Neural cell (in vitro differentiated cells): ENCODE measurements at regions not wholly inside any gene's neighbourhood (a gene's known extent, or its start where the extent isn't known, plus 50 kb on each side); places are given as distances from the start of the nearest gene placed in this dataset.

Source experiments
- EP300 ChIP-seq: fragments of 450-650 bp; conservative IDR thresholded peaks from 2 replicates; pipeline ENCODE4 v1.6.1; 2014; ENCODE audit warnings: antibody characterized with exemption, mild to moderate bottlenecking, moderate library complexity; ENCODE audit not compliant: poor library complexity, severe bottlenecking
- EZH2 ChIP-seq: fragments of 200-600, 300-800 bp; shearing (Covaris generic), sonication (generic); IDR thresholded peaks from 2 replicates; pipeline ENCODE4 v1.6.1; 2014; ENCODE audit warnings: antibody characterized with exemption, low read length, borderline replicate concordance, mild to moderate bottlenecking; ENCODE audit not compliant: insufficient read depth, poor library complexity, severe bottlenecking
- MXI1 ChIP-seq: fragments of 450-650 bp; conservative IDR thresholded peaks from 2 replicates; pipeline ENCODE4 v1.6.1; 2014; ENCODE audit warnings: antibody characterized with exemption, mild to moderate bottlenecking; ENCODE audit not compliant: poor library complexity, severe bottlenecking
- POLR2AphosphoS5 ChIP-seq: IDR thresholded peaks from 2 replicates; pipeline ENCODE4 v1.6.1; 2012
- RAD21 ChIP-seq: fragments of 450-650 bp; conservative IDR thresholded peaks from 2 replicates; pipeline ENCODE4 v1.6.1; 2014; ENCODE audit warnings: antibody characterized with exemption, mild to moderate bottlenecking, moderate library complexity
- SMC3 ChIP-seq: fragments of 450-650 bp; conservative IDR thresholded peaks from 2 replicates; pipeline ENCODE4 v1.6.1; 2014; ENCODE audit warnings: antibody characterized with exemption, mild to moderate bottlenecking, moderate library complexity; ENCODE audit not compliant: poor library complexity
- TAF1 ChIP-seq: IDR thresholded peaks from 2 replicates; pipeline ENCODE4 v1.6.1; 2012; ENCODE audit warnings: low read depth
- TF ChIP-seq, protein P1 (sequence below): fragments of 450-650 bp; IDR thresholded peaks from 2 replicates; pipeline ENCODE4 v1.5.1; 2014; ENCODE audit warnings: antibody characterized with exemption, mild to moderate bottlenecking, moderate library complexity; ENCODE audit not compliant: poor library complexity, severe bottlenecking
- TF ChIP-seq, protein P2 (sequence below): IDR thresholded peaks from 2 replicates; pipeline ENCODE4 v1.6.1; 2012; ENCODE audit warnings: borderline replicate concordance

DNA sequence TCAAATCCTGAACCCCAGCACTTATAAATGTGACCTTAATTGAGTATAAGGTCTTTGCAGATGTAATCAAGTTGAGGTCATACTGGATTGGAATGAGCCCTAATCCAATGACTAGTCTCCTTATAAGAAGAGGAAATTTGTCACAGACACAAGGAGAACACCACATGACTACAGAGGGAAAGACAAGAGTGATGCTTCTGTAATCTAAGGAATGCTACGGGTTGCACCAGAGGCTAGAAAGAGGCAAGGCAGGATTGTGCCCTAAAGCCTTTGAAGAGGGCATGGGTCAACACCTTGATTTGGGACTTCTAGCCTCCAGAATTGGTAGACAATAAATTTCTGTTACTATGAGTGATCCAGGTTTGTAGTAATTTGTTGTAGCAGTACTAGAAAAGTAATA lies 135.0 kb downstream of the FOXG1 start:
- TF ChIP-seq, protein P1, sequence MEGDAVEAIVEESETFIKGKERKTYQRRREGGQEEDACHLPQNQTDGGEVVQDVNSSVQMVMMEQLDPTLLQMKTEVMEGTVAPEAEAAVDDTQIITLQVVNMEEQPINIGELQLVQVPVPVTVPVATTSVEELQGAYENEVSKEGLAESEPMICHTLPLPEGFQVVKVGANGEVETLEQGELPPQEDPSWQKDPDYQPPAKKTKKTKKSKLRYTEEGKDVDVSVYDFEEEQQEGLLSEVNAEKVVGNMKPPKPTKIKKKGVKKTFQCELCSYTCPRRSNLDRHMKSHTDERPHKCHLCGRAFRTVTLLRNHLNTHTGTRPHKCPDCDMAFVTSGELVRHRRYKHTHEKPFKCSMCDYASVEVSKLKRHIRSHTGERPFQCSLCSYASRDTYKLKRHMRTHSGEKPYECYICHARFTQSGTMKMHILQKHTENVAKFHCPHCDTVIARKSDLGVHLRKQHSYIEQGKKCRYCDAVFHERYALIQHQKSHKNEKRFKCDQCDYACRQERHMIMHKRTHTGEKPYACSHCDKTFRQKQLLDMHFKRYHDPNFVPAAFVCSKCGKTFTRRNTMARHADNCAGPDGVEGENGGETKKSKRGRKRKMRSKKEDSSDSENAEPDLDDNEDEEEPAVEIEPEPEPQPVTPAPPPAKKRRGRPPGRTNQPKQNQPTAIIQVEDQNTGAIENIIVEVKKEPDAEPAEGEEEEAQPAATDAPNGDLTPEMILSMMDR: no peak
- TF ChIP-seq RAD21 (no peak), POLR2AphosphoS5 (no peak), EP300 (no peak), TAF1 (no peak), EZH2 (no peak), MXI1 (no peak), SMC3 (no peak)
- TF ChIP-seq, protein P2, sequence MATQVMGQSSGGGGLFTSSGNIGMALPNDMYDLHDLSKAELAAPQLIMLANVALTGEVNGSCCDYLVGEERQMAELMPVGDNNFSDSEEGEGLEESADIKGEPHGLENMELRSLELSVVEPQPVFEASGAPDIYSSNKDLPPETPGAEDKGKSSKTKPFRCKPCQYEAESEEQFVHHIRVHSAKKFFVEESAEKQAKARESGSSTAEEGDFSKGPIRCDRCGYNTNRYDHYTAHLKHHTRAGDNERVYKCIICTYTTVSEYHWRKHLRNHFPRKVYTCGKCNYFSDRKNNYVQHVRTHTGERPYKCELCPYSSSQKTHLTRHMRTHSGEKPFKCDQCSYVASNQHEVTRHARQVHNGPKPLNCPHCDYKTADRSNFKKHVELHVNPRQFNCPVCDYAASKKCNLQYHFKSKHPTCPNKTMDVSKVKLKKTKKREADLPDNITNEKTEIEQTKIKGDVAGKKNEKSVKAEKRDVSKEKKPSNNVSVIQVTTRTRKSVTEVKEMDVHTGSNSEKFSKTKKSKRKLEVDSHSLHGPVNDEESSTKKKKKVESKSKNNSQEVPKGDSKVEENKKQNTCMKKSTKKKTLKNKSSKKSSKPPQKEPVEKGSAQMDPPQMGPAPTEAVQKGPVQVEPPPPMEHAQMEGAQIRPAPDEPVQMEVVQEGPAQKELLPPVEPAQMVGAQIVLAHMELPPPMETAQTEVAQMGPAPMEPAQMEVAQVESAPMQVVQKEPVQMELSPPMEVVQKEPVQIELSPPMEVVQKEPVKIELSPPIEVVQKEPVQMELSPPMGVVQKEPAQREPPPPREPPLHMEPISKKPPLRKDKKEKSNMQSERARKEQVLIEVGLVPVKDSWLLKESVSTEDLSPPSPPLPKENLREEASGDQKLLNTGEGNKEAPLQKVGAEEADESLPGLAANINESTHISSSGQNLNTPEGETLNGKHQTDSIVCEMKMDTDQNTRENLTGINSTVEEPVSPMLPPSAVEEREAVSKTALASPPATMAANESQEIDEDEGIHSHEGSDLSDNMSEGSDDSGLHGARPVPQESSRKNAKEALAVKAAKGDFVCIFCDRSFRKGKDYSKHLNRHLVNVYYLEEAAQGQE: no peak
